Fibroblast of villous mesenchyme (primary cell): ENCODE measurements at regions not wholly inside any gene's neighbourhood (a gene's known extent, or its start where the extent isn't known, plus 50 kb on each side); places are given as distances from the start of the nearest gene placed in this dataset.
"Not testable (repeated sequence)": the region's sequence is repeated elsewhere in the genome, so short reads cannot be mapped to it uniquely, and the experiment has no call there.

ENCODE experiments used
- DNase-seq: peaks from one replicate; pipeline ENCODE4 v3.0.0-alpha.2; 2010; ENCODE audit warnings: low read depth
- H3K4me3 ChIP-seq: 2 replicates; pipeline ENCODE4 v1.5.1; 2011; ENCODE audit warnings: low read depth, mild to moderate bottlenecking, low read length
- TF ChIP-seq, protein P1 (sequence below): IDR thresholded peaks from 2 replicates; pipeline ENCODE4 v1.5.1; 2012; ENCODE audit warnings: low read depth, mild to moderate bottlenecking, low read length; ENCODE audit not compliant: insufficient read depth

DNA sequence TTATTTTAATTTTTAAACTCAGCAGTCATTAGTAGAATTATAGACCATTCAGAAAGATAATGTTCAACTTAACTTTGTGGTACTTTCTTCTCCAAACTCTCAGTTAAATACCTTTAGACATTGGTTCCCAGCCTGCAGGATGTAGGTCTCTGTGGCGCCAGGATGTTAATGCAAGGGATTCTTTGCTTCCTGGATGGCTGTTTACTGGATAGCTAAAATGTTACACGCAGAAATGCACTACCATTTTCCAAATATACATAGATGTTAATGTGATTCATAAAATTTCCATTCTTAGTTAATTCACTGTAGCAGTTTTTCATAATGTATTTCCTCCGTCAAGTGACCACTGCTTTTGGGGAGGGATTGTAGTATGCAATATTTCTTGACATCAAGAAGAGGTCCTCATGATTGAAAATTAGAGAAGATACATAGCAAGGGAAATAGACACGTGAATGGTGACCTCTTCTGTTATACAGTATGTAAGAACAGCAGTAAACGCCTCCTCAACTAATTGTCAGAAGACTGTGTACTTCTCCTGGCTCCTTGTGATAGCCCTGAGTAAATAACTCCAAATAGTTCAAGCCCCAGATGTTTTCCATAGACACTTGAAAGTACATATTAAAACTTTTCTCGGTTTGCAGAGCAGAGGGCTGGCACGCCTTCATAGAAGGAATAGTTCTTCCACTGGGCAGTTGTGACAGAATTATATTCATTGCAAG lies 128.8 kb downstream of the LCA5 start:
- no peak overlapping the region for H3K4me3 ChIP-seq
- DNase-seq, result no peak
- TF ChIP-seq, protein P1, sequence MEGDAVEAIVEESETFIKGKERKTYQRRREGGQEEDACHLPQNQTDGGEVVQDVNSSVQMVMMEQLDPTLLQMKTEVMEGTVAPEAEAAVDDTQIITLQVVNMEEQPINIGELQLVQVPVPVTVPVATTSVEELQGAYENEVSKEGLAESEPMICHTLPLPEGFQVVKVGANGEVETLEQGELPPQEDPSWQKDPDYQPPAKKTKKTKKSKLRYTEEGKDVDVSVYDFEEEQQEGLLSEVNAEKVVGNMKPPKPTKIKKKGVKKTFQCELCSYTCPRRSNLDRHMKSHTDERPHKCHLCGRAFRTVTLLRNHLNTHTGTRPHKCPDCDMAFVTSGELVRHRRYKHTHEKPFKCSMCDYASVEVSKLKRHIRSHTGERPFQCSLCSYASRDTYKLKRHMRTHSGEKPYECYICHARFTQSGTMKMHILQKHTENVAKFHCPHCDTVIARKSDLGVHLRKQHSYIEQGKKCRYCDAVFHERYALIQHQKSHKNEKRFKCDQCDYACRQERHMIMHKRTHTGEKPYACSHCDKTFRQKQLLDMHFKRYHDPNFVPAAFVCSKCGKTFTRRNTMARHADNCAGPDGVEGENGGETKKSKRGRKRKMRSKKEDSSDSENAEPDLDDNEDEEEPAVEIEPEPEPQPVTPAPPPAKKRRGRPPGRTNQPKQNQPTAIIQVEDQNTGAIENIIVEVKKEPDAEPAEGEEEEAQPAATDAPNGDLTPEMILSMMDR, result no peak

DNA sequence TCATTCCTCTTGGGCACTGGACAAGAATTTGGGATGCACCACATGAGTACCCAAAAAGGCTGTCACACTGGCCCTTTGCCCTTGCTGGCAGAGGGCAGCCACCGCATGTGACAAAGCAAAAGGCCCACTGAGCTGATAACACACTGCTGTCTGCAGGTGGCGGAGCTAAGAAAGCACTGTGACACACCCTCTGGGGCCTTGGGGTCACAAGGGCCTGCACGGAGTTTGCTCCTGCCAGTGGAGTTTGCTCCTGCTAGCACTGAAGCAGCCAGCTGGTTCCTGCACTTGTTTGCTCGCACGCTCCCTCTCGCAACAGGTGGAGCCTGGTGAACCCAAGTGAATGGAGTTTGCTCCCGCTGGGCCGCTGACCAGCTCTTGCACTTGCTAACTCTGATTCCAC lies 132.6 kb downstream of the LCA5 start:
- no peak for DNase-seq
- H3K4me3 ChIP-seq, result no peak overlapping the region
- TF ChIP-seq, protein P1, result no peak

GRCh38 chr6:79404261-79404660 lies 133.0 kb downstream of the LCA5 start:
- TF ChIP-seq, protein P1, result no peak
- no peak overlapping the region for H3K4me3 ChIP-seq
- DNase-seq, result no peak

- no peak overlapping the region for H3K4me3 ChIP-seq
- no peak for DNase-seq
- TF ChIP-seq, protein P1, result no peak
Observed at GRCh38 chr6:79403563-79403962, 133.7 kb downstream of the LCA5 start.

- DNase-seq, result peak; percentile 14
- TF ChIP-seq, protein P1, result no peak
Observed at GRCh38 chr6:79403086-79403485, 134.1 kb downstream of the LCA5 start.

GRCh38 chr6:79399499-79399898 lies 137.7 kb downstream of the LCA5 start:
- TF ChIP-seq, protein P1, result no peak
- no peak for DNase-seq
- no peak overlapping the region for H3K4me3 ChIP-seq

More at GRCh38 chr6:79403086-79403485, 134.1 kb downstream of the LCA5 start:
- no peak overlapping the region for H3K4me3 ChIP-seq

- not testable (repeated sequence) for H3K4me3 ChIP-seq
Observed at GRCh38 chr6:79398617-79399016, 138.6 kb downstream of the LCA5 start.

More at GRCh38 chr6:79398617-79399016, 138.6 kb downstream of the LCA5 start:
- DNase-seq, result not testable (repeated sequence)
